ENCODE measurements at regions not wholly inside any gene's neighbourhood (a gene's known extent, or its start where the extent isn't known, plus 50 kb on each side); places are given as distances from the start of the nearest gene placed in this dataset.

GRCh38 chr3:74328435-74328834 is 286.0 kb downstream of the CNTN3 start:
- TF ChIP-seq POLR2A (IDR thresholded peaks at IDR 0.05) (no peak), CTCF (IDR thresholded peaks at IDR 0.05) (no peak)

Data from esophagus squamous epithelium (tissue), 4 donors.